HG03159 (cell line): ENCODE measurements at regions not wholly inside any gene's neighbourhood (a gene's known extent, or its start where the extent isn't known, plus 50 kb on each side); places are given as distances from the start of the nearest gene placed in this dataset.

Experiments used
- ATAC-seq: cut with Tn5 transposase; IDR thresholded peaks from one replicate; pipeline ENCODE4 v1.9.1; 2021; ENCODE audit warnings: mild to moderate bottlenecking, moderate library complexity; ENCODE audit not compliant: unreplicated experiment

DNA sequence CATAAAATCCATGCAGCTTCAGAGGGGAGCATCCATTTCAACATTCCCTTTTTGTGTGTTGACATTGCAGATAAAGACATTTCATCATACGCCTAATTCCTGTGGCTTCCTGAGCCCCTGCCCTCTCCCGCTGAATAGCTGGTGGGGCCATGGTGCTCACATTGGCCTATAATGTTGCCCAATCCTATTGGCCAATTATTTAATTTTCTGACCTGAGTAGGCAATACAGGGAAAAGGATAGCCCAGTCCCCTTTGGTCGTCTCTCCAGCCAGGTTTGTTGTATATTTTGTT is 163.8 kb upstream of the MYCN start:
- no peak for ATAC-seq

DNA sequence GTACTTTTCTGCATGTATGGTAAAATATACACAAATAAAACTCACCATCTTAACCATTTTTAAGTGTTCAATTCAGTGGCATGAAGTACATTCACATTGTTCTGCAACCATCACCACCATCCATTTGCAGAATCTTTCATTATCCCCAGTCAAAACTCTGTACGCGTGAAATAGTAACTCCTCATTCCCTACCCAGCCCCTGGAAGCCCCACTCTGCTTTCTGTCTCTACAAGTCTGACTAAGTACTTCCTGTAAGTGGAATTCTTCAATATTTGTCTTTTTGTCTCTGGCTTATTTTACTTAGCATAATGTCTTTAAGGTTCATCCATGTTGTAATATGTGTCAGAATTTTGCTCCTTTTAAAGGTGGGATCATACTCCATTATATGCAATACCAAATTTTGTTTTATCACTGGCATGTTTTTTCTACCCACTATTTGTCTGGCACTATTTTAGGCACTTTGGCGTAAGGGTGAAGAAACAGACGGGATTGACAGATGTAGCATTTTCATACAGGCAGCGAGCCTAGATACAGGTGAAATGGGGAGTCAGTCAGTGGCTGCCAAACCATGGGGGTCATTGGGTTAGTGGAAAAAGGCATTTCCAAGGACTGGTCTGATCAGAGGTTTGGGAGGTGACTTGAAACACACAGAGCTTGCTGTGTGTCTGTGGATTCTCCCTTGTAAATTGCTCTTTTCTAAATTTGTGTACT is 163.2 kb upstream of the MYCN start:
- no peak for ATAC-seq

DNA sequence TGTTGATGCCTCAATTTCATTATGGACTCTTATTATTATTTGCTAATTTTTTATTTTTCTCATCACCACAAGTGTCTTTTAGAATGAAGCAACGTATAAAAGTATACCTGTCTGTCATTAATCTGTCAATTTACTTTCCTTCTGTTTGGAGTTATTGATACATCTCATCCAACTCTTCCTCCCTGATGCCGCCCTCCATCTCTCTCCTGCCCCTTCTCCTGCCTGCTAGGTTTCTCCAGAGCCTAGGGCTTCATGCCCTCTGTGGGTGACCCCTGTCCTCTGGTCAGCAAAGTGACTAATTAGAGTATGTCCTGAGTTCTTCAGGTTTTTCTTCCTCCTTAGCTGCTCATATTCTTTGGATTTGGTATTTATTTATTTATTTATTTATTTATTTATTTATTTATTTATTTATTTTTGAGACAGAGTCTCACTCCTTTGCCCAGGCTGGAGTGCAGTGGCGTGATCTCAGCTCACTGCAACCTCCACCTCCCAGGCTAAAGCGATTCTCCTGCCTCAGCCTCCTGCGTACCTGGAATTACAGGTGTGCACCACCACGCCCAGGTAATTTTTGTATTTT is 162.5 kb upstream of the MYCN start:
- no peak for ATAC-seq

DNA sequence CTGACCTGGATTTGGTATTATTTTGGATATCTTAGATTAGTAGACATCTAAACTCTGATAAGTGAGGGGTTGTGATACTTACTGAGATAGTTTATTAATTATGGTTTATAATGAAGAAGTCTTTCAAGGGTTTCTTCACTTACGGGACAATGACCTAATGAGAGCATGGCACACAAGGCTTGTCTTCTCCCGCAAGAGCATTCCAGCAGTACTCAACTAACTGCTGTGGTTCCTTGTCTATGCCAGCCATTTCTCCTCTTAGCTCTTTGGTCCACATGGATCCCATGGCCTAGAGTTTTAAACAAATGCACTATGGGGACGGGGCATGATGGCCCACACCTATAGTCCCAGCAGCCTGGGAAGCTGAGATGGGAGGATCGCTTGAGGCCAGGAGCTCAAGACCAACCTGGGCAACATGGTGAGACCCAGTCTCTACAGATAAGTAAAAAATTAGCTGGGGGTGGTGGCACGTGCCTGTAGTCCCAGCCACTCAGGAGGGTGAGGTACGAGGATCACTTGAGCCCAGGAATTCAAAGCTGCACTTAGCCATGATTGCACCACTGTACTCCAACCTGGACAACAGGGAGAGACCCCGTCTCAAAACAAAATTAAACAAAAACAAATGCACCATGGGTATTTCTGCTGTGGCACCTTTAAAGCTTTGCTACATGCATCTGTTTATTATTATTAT is 161.7 kb upstream of the MYCN start:
- ATAC-seq = no peak

DNA sequence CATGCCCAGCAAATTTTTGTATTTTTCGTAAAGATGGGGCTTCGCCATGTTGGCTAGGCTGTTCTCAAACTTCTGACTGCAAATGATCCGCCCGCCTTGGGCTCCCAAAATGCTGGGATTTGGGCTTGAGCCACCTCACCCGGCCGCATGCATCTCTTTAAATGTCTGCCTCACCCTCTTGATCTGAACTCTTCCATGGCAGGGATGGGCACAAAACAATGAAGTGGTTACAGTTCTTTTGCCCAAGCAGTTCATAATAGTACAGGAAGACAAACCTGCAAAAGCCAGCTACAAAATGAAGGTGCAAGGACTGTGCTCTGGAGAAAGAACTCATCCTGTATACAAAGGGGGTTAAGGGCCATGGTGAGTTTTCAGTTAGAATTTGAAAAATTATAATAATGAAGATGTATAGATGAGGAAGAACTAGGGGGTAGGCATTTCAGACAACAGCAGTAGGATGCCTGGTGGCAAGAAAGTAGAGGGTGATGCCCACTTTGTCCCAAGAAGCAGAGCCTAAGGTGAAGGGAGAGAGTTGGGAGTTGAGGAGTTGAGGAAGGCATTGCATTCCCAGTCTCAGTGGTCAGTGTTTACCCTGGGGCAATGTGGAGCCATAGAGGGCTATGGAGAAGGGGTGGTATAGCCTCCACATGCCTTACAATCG is 160.8 kb upstream of the MYCN start:
- no peak for ATAC-seq

DNA sequence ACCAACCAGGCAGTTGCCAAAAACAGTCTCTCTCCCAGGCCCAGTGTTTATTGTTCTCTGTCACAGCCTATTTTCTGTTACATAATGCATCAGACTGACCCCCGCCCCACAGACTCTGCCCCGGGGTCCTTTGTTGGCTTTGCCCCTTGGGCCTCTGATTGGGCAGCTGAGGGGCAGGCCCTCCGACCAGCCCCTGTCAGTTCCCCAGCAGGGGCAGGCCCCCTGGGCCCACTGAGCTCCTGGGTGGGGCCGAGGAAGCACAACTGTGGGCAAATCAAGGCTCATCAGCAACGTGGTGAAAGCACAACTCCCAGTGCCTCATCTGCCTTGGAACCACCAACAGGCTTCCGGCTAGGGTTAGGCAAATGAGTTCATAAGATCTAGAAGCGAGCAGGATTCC is 160.1 kb upstream of the MYCN start:
- ATAC-seq = no peak

DNA sequence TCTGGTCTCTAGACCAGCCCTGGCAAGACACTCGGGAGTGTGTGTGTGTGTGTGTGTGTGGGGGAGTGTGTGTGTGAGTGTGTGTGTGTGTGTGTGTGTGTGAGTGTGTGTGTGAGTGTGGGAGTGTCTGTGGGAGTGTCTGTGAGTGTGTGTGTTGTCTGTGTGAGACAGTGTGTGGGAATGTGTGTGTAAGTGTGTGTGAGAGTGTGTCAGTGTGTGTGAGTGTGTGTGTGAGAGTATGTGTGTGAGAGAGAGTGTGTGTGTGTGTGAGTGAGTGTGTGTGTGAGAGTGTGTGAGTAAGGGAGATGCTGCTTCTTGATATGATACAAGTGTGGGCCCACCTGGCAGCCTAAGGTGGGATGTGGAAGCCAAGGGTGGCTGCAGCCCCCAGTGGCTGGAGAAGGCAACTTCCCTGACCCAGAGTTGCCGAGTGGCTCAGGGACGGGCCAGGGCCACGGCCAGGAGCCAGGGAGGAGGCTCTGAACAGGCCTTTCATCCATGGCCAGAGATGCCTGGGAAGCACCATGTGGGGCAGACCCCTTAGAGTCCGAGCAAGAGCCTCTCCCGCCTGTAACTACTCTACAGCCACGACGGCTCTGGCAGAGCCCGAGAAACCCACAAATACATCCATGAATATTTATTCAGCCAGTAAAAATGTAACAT is 159.3 kb upstream of the MYCN start:
- ATAC-seq = no peak

DNA sequence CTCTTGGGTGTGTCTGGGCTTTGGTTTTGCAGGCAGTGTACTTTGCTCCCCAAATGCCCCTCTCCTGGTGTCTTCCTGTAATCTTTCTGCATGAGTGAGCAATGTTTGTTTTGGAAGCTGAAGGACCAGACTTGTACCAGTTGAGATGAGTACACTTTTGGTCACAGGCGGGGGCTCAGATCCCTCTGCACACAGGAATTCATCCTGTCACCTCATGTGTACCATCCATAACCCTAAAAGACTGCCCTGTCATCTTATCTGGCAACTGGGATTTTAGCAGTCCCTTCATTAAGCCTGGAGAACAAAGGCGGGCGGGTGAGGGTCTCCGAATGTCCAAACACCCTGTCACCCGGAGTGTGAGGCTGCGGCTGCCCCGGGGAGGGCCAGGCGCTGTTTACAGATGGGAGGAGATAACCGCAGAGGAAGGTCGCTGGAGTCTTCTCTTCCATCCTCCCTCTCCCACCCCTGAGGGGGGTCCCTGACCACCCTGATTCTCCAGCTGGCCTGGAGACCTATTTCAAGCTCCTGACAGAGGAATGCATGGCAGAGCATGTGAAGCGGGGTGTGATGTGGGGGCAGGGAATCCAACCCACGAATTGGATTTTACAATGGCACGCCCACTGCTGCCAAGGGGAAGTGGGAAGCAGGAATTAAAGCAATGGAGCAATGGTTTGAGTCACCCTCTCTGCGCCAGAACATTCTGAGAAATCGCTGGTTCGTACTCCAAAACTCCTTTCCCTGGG is 158.2 kb upstream of the MYCN start:
- ATAC-seq = no peak

DNA sequence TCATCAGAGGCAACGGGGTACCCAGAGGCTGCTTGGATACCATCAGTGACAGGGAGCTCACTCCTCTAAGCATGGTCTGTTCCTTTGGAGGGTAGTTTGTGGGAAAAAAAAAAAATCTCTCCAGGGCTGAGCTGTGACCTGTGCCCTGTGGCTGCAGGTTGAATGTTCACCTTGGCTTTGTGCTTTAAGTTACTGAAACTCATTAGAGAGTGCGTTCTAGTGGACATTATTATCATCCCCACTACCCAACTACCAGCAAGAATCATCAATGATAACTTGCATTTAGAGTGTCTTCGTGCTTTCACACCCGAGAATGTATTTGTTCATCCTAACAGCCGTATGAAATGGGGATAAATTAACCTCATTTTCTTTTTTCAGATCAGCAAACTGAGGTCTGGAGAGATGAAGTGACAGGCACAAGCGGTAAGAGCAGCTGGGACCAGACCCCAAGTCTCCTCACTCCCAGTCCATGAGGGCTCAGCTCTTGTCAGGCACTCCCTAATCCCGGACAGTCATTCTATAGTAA is 157.5 kb upstream of the MYCN start:
- no peak for ATAC-seq

DNA sequence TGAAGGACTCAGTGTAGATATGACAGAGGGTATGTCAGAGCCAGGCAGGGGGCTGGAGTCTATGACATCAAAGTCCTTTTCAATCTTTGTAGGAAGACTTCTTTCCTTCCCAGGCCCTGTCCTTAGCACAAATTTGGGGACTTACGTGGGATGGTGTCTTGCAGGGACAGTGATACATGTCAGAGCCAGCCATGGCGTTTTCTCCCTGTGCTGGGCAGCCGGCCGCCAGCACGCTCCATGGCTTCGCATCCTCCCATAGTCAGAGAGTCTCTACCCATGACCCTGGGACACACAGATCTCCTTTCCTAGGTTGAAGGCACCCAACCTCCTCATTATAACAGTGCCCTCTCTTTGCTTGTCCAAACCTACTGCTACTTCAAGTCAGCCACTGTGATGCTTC is 156.9 kb upstream of the MYCN start:
- no peak for ATAC-seq

DNA sequence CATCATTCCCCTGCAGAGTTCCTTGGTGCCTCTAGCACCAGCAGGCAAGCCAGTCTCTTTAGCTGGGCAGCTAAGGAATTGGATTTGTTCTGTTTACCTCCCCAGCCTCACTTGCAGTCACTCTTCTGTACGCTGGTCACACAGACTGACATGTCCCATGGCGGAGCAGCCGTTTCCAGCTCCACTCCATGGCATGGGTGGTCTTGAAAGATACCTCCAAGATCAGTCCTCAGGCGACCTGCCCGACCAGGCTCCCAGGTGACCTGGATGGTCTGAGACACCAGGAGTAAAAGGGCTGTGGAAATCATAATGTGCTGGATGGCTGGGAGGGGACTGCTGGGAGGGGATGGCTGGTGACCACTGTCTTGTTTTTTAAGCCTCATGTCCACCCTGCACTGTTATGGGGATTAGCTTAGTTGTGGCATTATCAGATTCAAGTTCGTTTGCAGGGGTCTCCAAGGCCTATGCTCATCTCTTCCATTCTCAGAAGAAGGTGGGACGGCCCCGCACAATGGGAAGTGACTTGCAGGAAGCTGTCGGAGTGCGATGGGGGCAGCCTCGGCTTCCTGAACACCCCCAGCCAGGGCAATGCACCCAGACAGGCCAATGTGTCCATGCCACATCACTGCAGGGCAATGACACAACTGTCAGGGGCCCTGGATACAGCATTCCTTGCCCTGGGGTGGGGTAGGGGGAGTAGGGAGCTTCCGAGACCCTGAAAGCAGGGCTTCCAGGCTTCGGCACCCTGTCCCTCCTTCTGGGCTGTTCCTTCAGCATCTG is 156.1 kb upstream of the MYCN start:
- no peak for ATAC-seq

DNA sequence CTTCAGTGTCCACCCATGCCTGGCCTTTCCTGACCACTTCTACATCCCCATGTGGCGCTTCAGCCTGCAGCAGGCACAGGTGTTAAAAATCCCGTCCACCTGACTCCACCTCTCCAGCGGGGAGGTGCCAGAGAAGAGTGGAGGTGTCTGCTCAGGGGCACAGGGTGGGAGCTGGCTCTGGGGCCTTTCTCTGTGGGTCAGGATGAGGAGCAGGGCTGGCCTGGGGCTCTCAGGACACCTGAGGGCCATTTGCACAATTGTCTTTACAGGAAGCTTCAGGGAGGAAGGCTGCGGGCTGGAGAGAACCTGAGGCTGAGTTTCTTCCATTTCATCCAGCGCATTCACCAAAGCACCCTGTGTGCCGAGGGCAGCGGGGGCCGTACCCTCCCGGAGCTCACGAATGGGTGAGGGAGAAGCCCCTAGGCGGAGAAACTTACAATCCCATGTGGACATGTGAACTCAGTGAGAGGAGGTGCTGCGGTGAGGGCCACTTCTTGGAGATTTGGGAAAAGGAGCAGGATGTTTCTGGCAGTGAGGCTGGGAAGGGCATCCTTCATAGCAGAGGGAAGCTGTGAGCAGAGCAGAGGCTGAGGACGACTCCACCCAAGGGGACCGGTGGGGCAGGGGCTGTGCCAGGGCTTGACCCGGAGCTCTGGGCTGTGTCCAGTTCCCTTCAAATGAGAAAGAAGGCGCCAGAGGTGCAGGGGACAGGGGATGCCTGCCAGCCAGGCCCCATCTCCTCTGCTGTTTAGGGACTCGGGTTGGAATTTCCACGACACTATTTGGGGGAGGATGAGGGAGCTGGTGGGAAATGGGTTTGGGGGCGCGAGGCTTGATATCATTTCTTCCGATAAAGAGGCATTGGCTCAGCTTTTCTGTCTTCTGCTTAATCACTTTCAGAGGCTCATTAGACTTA is 155.2 kb upstream of the MYCN start:
- no peak for ATAC-seq

DNA sequence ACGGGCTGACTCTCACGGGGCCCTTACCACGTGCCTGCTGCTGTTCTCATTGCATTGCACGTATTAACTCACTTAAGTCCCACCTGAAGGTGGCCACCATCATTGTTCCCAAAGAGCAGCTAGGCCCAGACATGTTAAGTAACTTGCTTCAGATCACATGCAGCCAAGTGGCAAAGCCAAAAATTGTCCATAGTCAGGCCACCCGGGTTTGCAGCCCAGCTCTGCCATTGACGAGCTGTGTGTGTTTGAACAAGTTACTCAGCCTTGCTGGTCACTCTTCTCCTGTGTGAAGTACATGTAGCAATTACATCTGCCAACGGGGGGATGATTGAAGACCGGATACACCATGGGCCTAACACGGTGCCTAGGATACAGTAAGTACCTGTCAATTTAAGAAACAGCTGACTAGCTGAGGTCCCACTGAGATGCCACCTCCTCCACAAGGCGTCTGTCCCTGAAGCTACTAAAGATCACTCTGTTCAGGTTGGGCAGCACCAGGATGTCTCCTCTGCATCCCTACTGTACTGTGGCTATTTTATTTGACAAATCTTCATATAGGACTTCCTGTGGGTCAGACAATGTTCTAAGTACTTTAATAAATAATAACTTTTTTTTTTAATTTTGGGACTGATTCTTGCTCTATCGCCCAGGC is 154.2 kb upstream of the MYCN start:
- ATAC-seq = no peak

DNA sequence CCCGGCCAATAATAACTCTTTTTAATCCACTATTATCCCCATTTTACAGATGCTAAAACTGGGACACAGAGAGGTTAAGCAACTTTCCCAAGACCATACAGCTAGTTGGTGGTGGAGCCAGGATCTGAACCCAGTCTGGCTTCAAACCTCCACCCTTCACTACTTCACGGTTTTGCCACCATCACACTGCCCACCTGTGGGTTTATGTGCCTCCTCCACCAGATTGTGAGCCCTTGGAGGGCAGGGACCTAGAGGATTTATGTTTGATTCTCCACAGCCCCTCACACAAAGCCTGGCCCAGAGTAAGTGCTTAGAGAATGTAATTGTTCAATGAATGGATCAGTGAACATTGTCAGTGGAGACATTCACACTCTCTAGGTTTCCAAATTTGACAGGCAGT is 153.4 kb upstream of the MYCN start:
- ATAC-seq = no peak

DNA sequence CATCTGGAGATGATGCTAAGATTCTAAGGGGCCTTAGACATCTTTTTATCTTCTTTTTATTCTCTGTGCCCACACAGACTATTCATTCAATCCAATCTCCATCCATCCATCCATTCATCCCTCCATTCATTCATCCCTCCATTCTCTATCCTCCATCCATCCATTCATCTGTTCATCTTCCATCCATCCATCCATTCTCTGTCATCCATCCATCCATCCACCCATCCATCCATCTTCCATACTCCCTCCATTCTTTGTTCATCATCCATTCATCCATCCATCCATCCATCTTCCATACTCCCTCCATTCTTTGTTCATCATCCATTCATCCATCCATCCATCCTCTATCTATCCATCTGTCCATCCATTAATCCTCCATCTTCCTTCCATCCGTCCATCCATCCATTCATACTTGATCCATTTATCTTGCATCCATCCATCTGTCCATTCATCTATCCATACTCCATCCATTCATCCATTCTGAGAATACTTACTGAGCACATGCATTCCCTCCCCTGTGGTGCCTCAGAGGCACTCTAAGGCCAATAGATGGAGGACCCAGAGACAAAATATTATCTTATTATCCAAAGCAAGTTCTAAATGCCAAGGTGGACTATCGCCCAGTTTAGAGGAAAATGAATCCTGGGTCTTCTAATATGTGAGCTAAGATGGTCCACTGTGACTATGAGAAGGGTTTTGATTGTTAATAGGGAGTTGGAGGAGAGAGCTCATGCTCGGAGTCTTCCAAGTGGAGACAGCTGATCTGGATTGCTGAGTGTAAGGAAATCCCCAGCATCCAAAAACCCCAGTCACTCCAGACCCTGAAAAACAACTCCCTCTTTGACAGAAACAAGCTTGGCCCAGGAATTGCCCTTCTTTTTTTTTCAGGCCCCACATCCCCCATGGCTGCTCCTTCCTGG is 152.6 kb upstream of the MYCN start:
- no peak for ATAC-seq

DNA sequence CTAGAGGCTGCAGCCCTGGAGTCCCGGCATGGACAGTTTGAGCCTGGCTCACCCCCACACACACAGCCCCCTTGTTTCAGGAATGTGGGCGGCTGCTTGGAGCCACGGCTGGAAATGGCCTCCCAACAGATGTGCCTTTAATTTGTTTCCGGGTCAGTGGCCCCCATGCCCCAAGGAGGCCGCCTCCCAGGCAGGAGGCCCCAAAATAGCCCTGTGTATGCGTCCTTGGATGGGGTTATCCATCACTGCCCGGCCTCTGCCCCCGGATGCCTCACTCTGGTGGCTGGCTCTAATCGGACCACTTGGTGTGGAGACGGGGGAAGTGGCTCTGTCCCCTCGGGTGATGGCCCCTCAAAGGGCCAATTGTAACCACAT is 151.9 kb upstream of the MYCN start:
- ATAC-seq = no peak

DNA sequence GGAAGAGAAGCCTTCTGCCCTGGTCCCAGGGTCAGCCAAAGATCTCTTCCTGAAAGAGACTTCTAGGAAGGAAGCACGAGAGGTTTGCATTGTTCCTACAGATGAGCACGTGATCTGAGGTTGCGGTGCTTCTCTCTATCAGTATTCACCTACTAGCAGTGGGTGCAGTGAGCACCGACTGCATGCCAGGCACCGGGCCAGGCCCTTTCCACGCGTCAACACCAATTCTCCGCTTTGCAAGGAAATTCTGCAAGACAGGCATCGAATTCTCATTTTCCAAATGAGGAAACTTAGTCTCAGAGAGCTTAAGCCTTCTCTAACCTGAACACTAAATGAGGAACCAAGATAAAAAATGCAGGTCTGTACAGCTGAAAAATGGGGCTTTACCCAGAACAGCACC is 151.5 kb upstream of the MYCN start:
- ATAC-seq = no peak
